ENCODE measurements at regions not wholly inside any gene's neighbourhood (a gene's known extent, or its start where the extent isn't known, plus 50 kb on each side); places are given as distances from the start of the nearest gene placed in this dataset.
"Not testable (repeated sequence)": the region's sequence is repeated elsewhere in the genome, so short reads cannot be mapped to it uniquely, and the experiment has no call there.

GRCh38 chr13:79887278-79887677 lies 406.3 kb downstream of the NDFIP2 start:
- DNase-seq (ENCODE audit: low read depth in 2 of 2, low spot score in 1 of 2), result not testable (repeated sequence)

- no peak for DNase-seq (ENCODE audit: low read depth in 2 of 2, low spot score in 1 of 2)
Observed at GRCh38 chr13:79886601-79887000, 405.6 kb downstream of the NDFIP2 start.

GRCh38 chr13:79884890-79885289 lies 403.9 kb downstream of the NDFIP2 start:
- DNase-seq (ENCODE audit: low read depth in 2 of 2, low spot score in 1 of 2), result no peak

GRCh38 chr13:79883216-79883615 lies 402.3 kb downstream of the NDFIP2 start:
- DNase-seq (ENCODE audit: low read depth in 2 of 2, low spot score in 1 of 2), result no peak

GRCh38 chr13:79880818-79881217 lies 399.9 kb downstream of the NDFIP2 start:
- no peak for DNase-seq (ENCODE audit: low read depth in 2 of 2, low spot score in 1 of 2)

GRCh38 chr13:79874396-79875360 lies 393.7 kb downstream of the NDFIP2 start:
- no peak for DNase-seq (ENCODE audit: low read depth in 2 of 2, low spot score in 1 of 2)

- no peak for DNase-seq (ENCODE audit: low read depth in 2 of 2, low spot score in 1 of 2)
Observed at GRCh38 chr13:79871594-79871993, 390.6 kb downstream of the NDFIP2 start.

GRCh38 chr13:79870766-79871165 lies 389.8 kb downstream of the NDFIP2 start:
- no peak for DNase-seq (ENCODE audit: low read depth in 2 of 2, low spot score in 1 of 2)

GRCh38 chr13:79870123-79870522 lies 389.2 kb downstream of the NDFIP2 start:
- no peak for DNase-seq (ENCODE audit: low read depth in 2 of 2, low spot score in 1 of 2)

GRCh38 chr13:79869326-79869725 lies 388.4 kb downstream of the NDFIP2 start:
- DNase-seq (ENCODE audit: low read depth in 2 of 2, low spot score in 1 of 2), result no peak

GRCh38 chr13:79867254-79867653 lies 386.3 kb downstream of the NDFIP2 start:
- no peak for DNase-seq (ENCODE audit: low read depth in 2 of 2, low spot score in 1 of 2)

- DNase-seq (ENCODE audit: low read depth in 2 of 2, low spot score in 1 of 2), result no peak
Observed at GRCh38 chr13:79866436-79866835, 385.5 kb downstream of the NDFIP2 start.

- no peak for DNase-seq (ENCODE audit: low read depth in 2 of 2, low spot score in 1 of 2)
Observed at GRCh38 chr13:79862515-79862914, 381.6 kb downstream of the NDFIP2 start.

GRCh38 chr13:79861731-79862130 lies 380.8 kb downstream of the NDFIP2 start:
- no peak for DNase-seq (ENCODE audit: low read depth in 2 of 2, low spot score in 1 of 2)

- no peak for DNase-seq (ENCODE audit: low read depth in 2 of 2, low spot score in 1 of 2)
Observed at GRCh38 chr13:79860791-79861190, 379.8 kb downstream of the NDFIP2 start.

GRCh38 chr13:79859756-79860155 lies 378.8 kb downstream of the NDFIP2 start:
- DNase-seq (ENCODE audit: low read depth in 2 of 2, low spot score in 1 of 2), result no peak

GRCh38 chr13:79853251-79853650 lies 372.3 kb downstream of the NDFIP2 start:
- no peak for DNase-seq (ENCODE audit: low read depth in 2 of 2, low spot score in 1 of 2)

- no peak for DNase-seq (ENCODE audit: low read depth in 2 of 2, low spot score in 1 of 2)
Observed at GRCh38 chr13:79851318-79851717, 370.4 kb downstream of the NDFIP2 start.

- DNase-seq (ENCODE audit: low read depth in 2 of 2, low spot score in 1 of 2), result no peak
Observed at GRCh38 chr13:79847882-79848592, 367.1 kb downstream of the NDFIP2 start.

GRCh38 chr13:79846386-79846785 lies 365.4 kb downstream of the NDFIP2 start:
- DNase-seq (ENCODE audit: low read depth in 2 of 2, low spot score in 1 of 2), result no peak

GRCh38 chr13:79837741-79838450 lies 356.9 kb downstream of the NDFIP2 start:
- DNase-seq (ENCODE audit: low read depth in 2 of 2, low spot score in 1 of 2), result no peak

GRCh38 chr13:79836121-79836520 lies 355.2 kb downstream of the NDFIP2 start:
- not testable (repeated sequence) for DNase-seq (ENCODE audit: low read depth in 2 of 2, low spot score in 1 of 2)
